ENCODE measurements at regions not wholly inside any gene's neighbourhood (a gene's known extent, or its start where the extent isn't known, plus 50 kb on each side); places are given as distances from the start of the nearest gene placed in this dataset.

GRCh38 chr20:56956534-56956933, 309.9 kb downstream of the BMP7 start:
- WGBS, 2 donors (ENCODE audit: low coverage in 1 of 2) = 57 to 61% methylated on average over 4 to 7 of the region's 7 CpGs
- intact Hi-C loops (cut with DNase I; ENCODE audit: low total_unique reads) = no loop called here

GRCh38 chr20:56957737-56958553, 308.5 kb downstream of the BMP7 start:
- 62 to 77% methylated on average over 8 to 31 of the region's 34 CpGs for WGBS, 2 donors (ENCODE audit: low coverage in 1 of 2)
- intact Hi-C loops (cut with DNase I; ENCODE audit: low total_unique reads) (no loop called here), in situ Hi-C loops (cut with MboI; ENCODE audit: low pct_ligation_motif_present in 1 of 4, low pct_unique_long_range_greater_than_20kb in 1 of 4, low sequenced_read_pairs in 3 of 4) (no loop called here)
- H3K4me1 ChIP-seq = no peaks in the 10 kb centered on the region
- H3K4me3 ChIP-seq = no peak overlapping the region
- no peaks in the 10 kb centered on the region for H3K36me3 ChIP-seq
- no peak for DNase-seq
- no peak overlapping the region for H3K27ac ChIP-seq
- no peaks in the 10 kb centered on the region for H3K9me3 ChIP-seq
- no peak for TF ChIP-seq CTCF (IDR thresholded peaks at IDR 0.05)
- TF ChIP-seq POLR2AphosphoS5 (IDR thresholded peaks at IDR 0.05) = no peak
- no peak for TF ChIP-seq EP300 (IDR thresholded peaks at IDR 0.05; ENCODE audit: low read depth)
- no peak for TF ChIP-seq POLR2A (IDR thresholded peaks at IDR 0.05)
- H3K27me3 ChIP-seq = peaks cover 49% of the 10 kb centered on the region

More at GRCh38 chr20:56956534-56956933, 309.9 kb downstream of the BMP7 start:
- no peak overlapping the region for H3K27ac ChIP-seq
- no peaks in the 10 kb centered on the region for H3K9me3 ChIP-seq
- no peak overlapping the region for H3K4me3 ChIP-seq
- TF ChIP-seq POLR2A (IDR thresholded peaks at IDR 0.05) (no peak), POLR2AphosphoS5 (IDR thresholded peaks at IDR 0.05) (no peak), CTCF (IDR thresholded peaks at IDR 0.05) (no peak), EP300 (IDR thresholded peaks at IDR 0.05; ENCODE audit: low read depth) (no peak)
- no peaks in the 10 kb centered on the region for H3K4me1 ChIP-seq
- H3K36me3 ChIP-seq = no peaks in the 10 kb centered on the region
- in situ Hi-C loops (cut with MboI; ENCODE audit: low pct_ligation_motif_present in 1 of 4, low pct_unique_long_range_greater_than_20kb in 1 of 4, low sequenced_read_pairs in 3 of 4) = no loop called here
- no peak for DNase-seq
- peaks cover 49% of the 10 kb centered on the region for H3K27me3 ChIP-seq

- in situ Hi-C loops (cut with MboI; ENCODE audit: low pct_ligation_motif_present in 1 of 4, low pct_unique_long_range_greater_than_20kb in 1 of 4, low sequenced_read_pairs in 3 of 4) (loop anchor here in 1 of 4 donors (10.0 kb wide), 1 partner anchor 410 kb away; no protein-coding TSS in a partner anchor), intact Hi-C loops (cut with DNase I; ENCODE audit: low total_unique reads) (no loop called here)
- Histone ChIP-seq H3K9me3 (no peaks in the 10 kb centered on the region), H3K4me3 (no peak overlapping the region), H3K4me1 (no peaks in the 10 kb centered on the region), H3K27ac (no peak overlapping the region), H3K27me3 (peaks cover 6% of the 10 kb centered on the region), H3K36me3 (no peaks in the 10 kb centered on the region)
- WGBS, 2 donors (ENCODE audit: low coverage in 1 of 2) = 17 to 45% methylated on average over 2 of the region's 2 CpGs
- TF ChIP-seq POLR2A (IDR thresholded peaks at IDR 0.05) (no peak), POLR2AphosphoS5 (IDR thresholded peaks at IDR 0.05) (no peak), EP300 (IDR thresholded peaks at IDR 0.05; ENCODE audit: low read depth) (no peak)
- DNase-seq = no peak
Observed at GRCh38 chr20:56964901-56965300, 301.5 kb downstream of the BMP7 start.

- DNase-seq = no peak
Observed at GRCh38 chr20:56967916-56968315, 298.5 kb downstream of the BMP7 start.

More at GRCh38 chr20:56967916-56968315, 298.5 kb downstream of the BMP7 start:
- Histone ChIP-seq H3K27me3 (peaks cover 9% of the 10 kb centered on the region), H3K9me3 (no peaks in the 10 kb centered on the region), H3K4me1 (no peaks in the 10 kb centered on the region), H3K36me3 (no peaks in the 10 kb centered on the region), H3K27ac (no peak overlapping the region), H3K4me3 (no peak overlapping the region)
- 75 to 82% methylated on average over 3 to 12 of the region's 12 CpGs for WGBS, 2 donors (ENCODE audit: low coverage in 1 of 2)
- in situ Hi-C loops (cut with MboI; ENCODE audit: low pct_ligation_motif_present in 1 of 4, low pct_unique_long_range_greater_than_20kb in 1 of 4, low sequenced_read_pairs in 3 of 4) (loop anchor here in 1 of 4 donors (10.0 kb wide), 1 partner anchor 413 kb away; no protein-coding TSS in a partner anchor), intact Hi-C loops (cut with DNase I; ENCODE audit: low total_unique reads) (no loop called here)
- TF ChIP-seq EP300 (IDR thresholded peaks at IDR 0.05; ENCODE audit: low read depth) (no peak), POLR2A (IDR thresholded peaks at IDR 0.05) (no peak), POLR2AphosphoS5 (IDR thresholded peaks at IDR 0.05) (no peak), CTCF (IDR thresholded peaks at IDR 0.05) (no peak)
